ENCODE measurements at regions not wholly inside any gene's neighbourhood (a gene's known extent, or its start where the extent isn't known, plus 50 kb on each side); places are given as distances from the start of the nearest gene placed in this dataset.
A peak's percentile ranks its signal among the peaks of the same experiment; 100 is the strongest.

GRCh38 chr15:29601811-29602210, 220.5 kb downstream of the TJP1 start:
- no peak for DNase-seq

- DNase-seq, result no peak
These were observed 222.0 kb downstream of the TJP1 start for GRCh38 chr15:29600262-29600661.

DNA sequence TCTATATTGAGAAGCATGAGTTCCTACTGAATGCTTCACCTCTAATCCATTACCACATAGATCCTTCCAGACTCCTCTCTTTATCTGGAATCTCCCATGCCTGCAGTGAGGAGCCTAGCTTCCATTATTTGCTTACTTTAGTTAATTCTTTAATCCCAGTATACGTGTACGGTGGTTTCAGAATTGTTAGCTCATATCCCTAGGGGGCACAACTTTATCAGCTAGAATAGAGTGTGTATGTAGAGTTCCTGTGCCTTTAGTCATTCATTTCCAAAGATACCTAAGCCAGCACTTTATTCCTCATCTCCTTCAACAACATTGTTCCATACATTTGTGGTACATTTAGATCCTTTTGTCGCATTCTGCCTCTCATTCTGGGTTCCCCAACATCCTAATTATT, 226.0 kb downstream of the TJP1 start:
- no peak for DNase-seq

DNA sequence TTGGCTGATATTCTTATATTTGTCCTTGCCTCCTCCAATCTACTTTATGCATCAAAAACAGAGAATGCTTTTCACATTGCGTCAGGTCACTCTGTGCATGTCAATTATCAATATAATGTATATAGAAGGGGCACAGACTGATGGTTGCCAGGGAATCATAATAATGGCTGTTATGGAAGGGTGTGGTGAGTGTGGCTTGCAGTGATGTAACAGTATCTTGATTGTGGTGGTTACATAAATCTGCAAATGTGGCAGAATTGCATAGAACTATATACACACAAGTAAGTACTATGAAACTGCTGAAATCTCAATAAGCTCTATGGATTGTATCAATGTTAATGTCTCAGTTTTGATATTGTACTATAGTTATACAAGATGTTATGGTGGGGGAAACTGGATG, 228.6 kb downstream of the TJP1 start:
- no peak for DNase-seq

DNA sequence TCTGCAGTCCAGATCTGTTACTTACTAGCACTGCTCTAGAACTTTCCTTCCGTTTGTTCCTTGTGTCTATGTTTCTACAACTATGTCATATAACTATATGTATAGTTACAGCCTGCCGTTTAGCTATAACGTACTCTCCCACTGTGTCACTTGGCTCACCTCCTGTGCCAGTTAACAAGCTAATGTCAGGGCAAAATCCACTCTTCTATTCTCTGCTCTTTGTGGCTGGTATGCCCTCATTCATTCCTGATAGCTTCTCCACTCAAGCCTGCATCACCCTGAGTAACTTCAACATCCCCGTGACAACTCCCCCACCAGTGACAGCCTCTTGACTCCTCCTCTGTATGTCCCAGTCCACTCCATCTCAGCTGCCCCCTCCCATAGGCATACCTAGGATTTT, 229.2 kb downstream of the TJP1 start:
- DNase-seq, result no peak

DNA sequence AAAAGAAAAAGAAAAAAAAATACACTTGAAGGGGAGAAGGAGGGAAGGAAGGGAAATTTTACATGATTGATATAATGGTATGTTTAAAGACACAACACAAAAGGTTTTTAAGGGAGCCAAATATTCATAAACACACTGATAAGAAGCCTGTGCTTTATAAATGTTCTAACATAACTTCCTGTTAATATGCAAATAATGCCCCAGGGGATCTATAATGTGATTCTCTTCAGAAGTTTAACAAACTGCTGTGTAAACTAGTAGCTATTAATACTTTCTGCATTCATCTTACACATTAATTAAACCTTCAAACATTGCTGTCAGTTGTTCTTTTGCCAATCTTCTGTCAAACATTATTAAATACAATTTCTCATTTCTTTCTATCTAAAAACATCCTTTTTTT, 231.6 kb downstream of the TJP1 start:
- no peak for DNase-seq

GRCh38 chr15:29589975-29590374, 232.3 kb downstream of the TJP1 start:
- no peak for DNase-seq

- no peak for DNase-seq
These were observed 232.9 kb downstream of the TJP1 start for GRCh38 chr15:29589416-29589815.

GRCh38 chr15:29573197-29573838, 248.9 kb downstream of the TJP1 start:
- no peak for DNase-seq

DNA sequence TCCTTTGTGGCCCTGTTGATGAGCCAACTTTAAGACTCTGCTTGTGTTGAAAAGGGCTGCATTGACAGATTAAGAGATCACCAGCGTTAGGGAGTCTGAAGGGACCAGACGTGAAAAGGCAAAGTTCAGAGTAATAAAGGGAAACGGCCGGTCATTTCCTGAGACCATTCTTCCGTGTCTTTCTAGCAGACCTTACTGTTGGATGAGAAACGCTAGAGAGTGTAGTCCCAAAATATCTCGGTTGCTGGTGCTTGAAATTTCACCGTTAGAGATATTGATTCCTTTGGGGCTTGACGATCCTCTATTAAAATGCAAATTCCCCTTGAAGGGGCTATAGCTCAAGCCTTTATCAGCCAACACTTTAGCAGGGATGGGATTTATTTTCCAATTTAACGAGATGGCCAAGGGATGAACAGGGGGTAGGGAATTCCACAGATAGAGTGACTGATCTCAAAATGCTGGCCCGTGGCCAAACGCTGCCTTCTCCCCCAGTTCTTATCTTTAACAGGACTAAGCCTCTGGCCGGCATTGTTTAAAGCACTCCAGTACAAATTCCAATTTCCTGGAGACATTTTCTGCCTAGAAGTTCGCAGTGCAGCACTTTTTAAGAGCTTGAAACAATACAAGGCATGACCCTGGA, 250.4 kb downstream of the TJP1 start:
- DNase-seq, result no peak

- DNase-seq, result peak; percentile 8
These were observed 251.1 kb downstream of the TJP1 start for GRCh38 chr15:29570948-29571791.

- no peak for DNase-seq
These were observed 251.9 kb downstream of the TJP1 start for GRCh38 chr15:29570121-29570947.

DNA sequence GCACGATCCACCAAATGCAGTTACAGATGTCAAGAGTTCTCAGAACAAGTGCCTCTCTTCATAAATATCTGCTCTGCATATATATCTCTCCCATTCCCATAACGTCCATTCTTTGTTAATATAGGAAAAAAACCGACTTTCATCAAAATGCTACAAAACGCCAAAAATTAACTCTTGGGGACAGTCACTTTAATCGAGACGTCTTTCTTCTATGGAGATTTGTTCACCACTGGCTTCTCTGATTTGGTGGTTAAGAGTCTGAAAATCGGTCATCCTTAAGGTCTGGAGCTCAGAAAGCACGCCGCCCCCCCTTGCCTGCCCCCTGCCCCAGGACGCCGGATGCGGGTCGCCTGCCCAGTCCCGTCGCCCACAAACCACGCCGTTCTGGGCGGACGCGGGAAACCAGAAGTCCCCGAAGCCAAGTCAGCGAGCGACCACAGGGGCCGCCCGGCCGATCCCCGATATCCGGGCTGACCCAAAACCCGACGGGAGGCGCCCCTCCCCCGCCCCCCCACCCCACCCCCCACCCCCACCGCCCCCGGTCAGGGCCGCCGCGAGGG, 252.7 kb downstream of the TJP1 start:
- DNase-seq, result no peak

DNA sequence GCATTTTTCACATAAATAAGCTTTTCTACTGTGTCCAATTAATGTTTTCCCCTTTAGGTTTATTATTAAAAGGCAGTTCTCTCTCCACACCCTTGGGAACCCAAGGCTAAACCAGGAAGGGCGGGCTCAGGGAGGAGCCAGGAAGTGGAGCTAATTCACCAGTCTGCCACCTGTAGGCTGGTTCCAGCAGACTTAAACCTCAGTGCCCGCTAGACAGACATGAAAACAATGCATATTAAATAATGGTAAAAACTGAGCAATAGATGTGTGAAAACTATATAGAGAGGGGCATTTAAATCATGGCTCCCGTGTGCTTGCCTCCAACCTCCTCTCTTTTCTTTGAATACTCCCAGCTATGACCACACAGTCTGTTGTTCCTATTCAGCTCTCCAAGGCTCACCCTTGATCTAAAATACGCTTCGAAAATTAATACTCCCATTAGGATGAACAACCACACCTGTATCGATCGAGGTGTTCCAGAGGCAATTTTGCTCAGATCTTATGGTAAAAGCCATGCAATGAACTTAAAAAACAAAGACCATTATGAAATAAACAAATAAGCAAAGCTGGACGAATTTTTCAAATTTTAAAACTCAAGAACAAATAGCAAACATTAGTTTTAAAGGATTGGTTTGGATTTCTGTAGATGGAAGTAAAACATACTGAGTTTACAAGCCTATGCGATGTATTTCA, 253.3 kb downstream of the TJP1 start:
- DNase-seq, result no peak

DNA sequence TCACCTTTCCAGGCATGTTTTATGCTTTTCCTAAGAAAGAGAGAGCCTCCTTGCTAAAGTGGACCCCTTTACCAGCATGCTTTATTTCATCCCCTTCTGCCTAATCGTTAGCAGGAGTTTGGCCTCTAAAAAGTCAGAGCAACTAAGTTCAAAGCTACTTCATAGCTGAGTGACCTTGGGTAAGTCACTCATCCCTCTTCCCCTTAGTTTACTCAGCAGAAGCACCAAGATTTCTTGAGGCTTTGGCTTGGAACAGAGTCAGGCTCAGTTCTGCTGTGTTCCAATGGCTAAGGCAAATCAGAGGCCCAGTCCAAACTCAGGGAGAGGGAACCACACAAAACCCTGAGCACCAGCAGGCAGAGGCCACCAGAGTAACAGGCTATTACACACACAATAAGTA, 254.9 kb downstream of the TJP1 start:
- no peak for DNase-seq

GRCh38 chr15:29566914-29567313, 255.4 kb downstream of the TJP1 start:
- no peak for DNase-seq

GRCh38 chr15:29563112-29563511, 259.2 kb downstream of the TJP1 start:
- no peak for DNase-seq

- no peak for DNase-seq
These were observed 261.4 kb downstream of the TJP1 start for GRCh38 chr15:29560896-29561295.

GRCh38 chr15:29558261-29558660, 264.0 kb downstream of the TJP1 start:
- no peak for DNase-seq

DNA sequence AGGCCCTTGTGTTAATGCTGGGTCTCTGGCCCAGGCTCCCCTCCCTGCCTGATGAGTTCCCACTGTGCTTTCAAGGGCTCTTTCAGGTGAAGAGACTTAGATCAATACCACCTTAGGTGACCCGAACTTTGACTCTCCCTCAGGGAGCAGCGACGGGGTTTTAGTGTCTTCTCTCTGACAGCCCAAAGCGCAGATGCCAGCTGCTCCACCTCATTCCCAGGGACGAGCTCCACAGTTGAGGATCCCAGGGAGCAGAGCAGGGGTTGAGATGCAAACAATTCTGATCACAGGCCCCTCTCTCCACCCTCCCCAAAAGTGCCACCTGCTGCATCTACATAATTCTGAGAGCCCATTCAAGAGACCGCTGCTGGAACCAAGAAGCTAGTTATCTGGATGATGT, 265.1 kb downstream of the TJP1 start:
- no peak for DNase-seq

- no peak for DNase-seq
These were observed 265.9 kb downstream of the TJP1 start for GRCh38 chr15:29556380-29556779.

- DNase-seq, result no peak
These were observed 267.7 kb downstream of the TJP1 start for GRCh38 chr15:29554531-29554930.
